NB4 (cell line): ENCODE measurements at regions not wholly inside any gene's neighbourhood (a gene's known extent, or its start where the extent isn't known, plus 50 kb on each side); places are given as distances from the start of the nearest gene placed in this dataset.

ENCODE experiments used
- POLR2A ChIP-seq: IDR thresholded peaks from 2 replicates; pipeline ENCODE4 v1.6.1; 2011; ENCODE audit warnings: mild to moderate bottlenecking; ENCODE audit not compliant: insufficient read length; ENCODE audit errors: extremely low read depth
- TF ChIP-seq, protein P1 (sequence below): IDR thresholded peaks from one replicate; pipeline ENCODE4 v1.5.1; 2012; ENCODE audit warnings: low read depth, low read length
- TF ChIP-seq, protein P2 (sequence below): IDR thresholded peaks from 2 replicates; pipeline ENCODE4 v1.6.1; 2011; ENCODE audit warnings: low read depth, low read length

DNA sequence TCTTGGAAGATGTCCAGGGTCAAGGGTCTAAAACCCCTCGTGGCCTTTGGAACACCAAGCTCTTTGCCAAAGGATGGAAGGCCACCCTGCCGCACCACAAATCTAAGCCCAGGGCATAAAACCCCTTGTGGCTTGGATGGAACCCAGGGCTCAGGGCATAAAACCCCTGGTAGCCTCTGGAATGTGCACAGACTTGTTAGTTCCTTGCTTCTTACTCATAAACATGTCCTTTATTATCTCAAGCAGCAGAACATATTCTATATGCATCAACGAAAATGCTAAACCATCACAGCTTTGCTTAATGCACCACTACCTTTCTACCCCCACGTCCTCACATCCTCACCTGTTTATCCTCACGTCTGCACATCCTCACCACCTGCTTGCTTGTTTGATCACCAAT is 998.0 kb downstream of the DSC3 start:
- TF ChIP-seq, protein P1, sequence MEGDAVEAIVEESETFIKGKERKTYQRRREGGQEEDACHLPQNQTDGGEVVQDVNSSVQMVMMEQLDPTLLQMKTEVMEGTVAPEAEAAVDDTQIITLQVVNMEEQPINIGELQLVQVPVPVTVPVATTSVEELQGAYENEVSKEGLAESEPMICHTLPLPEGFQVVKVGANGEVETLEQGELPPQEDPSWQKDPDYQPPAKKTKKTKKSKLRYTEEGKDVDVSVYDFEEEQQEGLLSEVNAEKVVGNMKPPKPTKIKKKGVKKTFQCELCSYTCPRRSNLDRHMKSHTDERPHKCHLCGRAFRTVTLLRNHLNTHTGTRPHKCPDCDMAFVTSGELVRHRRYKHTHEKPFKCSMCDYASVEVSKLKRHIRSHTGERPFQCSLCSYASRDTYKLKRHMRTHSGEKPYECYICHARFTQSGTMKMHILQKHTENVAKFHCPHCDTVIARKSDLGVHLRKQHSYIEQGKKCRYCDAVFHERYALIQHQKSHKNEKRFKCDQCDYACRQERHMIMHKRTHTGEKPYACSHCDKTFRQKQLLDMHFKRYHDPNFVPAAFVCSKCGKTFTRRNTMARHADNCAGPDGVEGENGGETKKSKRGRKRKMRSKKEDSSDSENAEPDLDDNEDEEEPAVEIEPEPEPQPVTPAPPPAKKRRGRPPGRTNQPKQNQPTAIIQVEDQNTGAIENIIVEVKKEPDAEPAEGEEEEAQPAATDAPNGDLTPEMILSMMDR = no peak
- no peak for TF ChIP-seq POLR2A
- TF ChIP-seq, protein P2, sequence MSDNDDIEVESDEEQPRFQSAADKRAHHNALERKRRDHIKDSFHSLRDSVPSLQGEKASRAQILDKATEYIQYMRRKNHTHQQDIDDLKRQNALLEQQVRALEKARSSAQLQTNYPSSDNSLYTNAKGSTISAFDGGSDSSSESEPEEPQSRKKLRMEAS = no peak
